Neutrophil (primary cell): ENCODE measurements at regions not wholly inside any gene's neighbourhood (a gene's known extent, or its start where the extent isn't known, plus 50 kb on each side); places are given as distances from the start of the nearest gene placed in this dataset.

Experiments used
- H3K27ac ChIP-seq: fragments of 200-600 bp; sonication (generic); 2 replicates; pipeline ENCODE4 v1.5.1; 2016; ENCODE audit warnings: mild to moderate bottlenecking, moderate library complexity
- H3K27me3 ChIP-seq: fragments of 200-600 bp; sonication (generic); 2 replicates; pipeline ENCODE4 v1.6.0; 2016; ENCODE audit warnings: mild to moderate bottlenecking
- H3K36me3 ChIP-seq: fragments of 200-600 bp; sonication (generic); 2 replicates; pipeline ENCODE4 v1.5.1; 2017
- H3K4me1 ChIP-seq, 2 experiments: fragments of 200-600 bp in 1 of 2; sonication (generic) in 1 of 2; 1 replicate in 1 of 2; 2 replicates in 1 of 2; pipeline versions ENCODE4 v1.5.1 to v1.6.1; 2013 to 2016; ENCODE audit warnings: low read depth in 1 of 2, low read length in 1 of 2, mild to moderate bottlenecking in 1 of 2, moderate library complexity in 1 of 2; ENCODE audit not compliant: control insufficient read depth in 1 of 2, insufficient read depth in 1 of 2
- H3K4me3 ChIP-seq, 2 experiments: fragments of 200-600 bp in 1 of 2; sonication (generic) in 1 of 2; 1 replicate in 1 of 2; 2 replicates in 1 of 2; pipeline ENCODE4 v1.5.1; 2013 to 2016; ENCODE audit warnings: low read depth in 1 of 2, low read length in 1 of 2, mild to moderate bottlenecking in 1 of 2, moderate library complexity in 1 of 2
- H3K9me3 ChIP-seq: fragments of 200-600 bp; sonication (generic); 2 replicates; pipeline ENCODE4 v1.5.1; 2016
- CTCF ChIP-seq: fragments of 200-600 bp; sonication (generic); IDR thresholded peaks from 2 replicates; pipeline ENCODE4 v1.5.1; 2016; ENCODE audit warnings: antibody characterized with exemption

- H3K4me3 ChIP-seq, result no peak overlapping the region
- H3K4me1 ChIP-seq, result no peaks in the 10 kb centered on the region
- TF ChIP-seq CTCF, result no peak
- no peak overlapping the region for H3K27ac ChIP-seq
- no peaks in the 10 kb centered on the region for H3K36me3 ChIP-seq
- H3K9me3 ChIP-seq, result no peaks in the 10 kb centered on the region
- H3K27me3 ChIP-seq, result peaks cover under 1% of the 10 kb centered on the region
Measured at GRCh38 chr18:47726550-47726949, 203.9 kb downstream of the SMAD2 start.

GRCh38 chr18:47725656-47726055, 204.8 kb downstream of the SMAD2 start:
- no peaks in the 10 kb centered on the region for H3K27me3 ChIP-seq
- H3K36me3 ChIP-seq, result no peaks in the 10 kb centered on the region
- no peaks in the 10 kb centered on the region for H3K9me3 ChIP-seq
- no peaks in the 10 kb centered on the region for H3K4me1 ChIP-seq
- H3K27ac ChIP-seq, result no peak overlapping the region
- no peak overlapping the region for H3K4me3 ChIP-seq
- no peak for TF ChIP-seq CTCF

GRCh38 chr18:47724186-47724975, 206.1 kb downstream of the SMAD2 start:
- H3K27ac ChIP-seq, result no peak overlapping the region
- no peaks in the 10 kb centered on the region for H3K27me3 ChIP-seq
- no peaks in the 10 kb centered on the region for H3K4me1 ChIP-seq
- H3K9me3 ChIP-seq, result no peaks in the 10 kb centered on the region
- no peak for TF ChIP-seq CTCF
- no peaks in the 10 kb centered on the region for H3K36me3 ChIP-seq
- no peak overlapping the region for H3K4me3 ChIP-seq

DNA sequence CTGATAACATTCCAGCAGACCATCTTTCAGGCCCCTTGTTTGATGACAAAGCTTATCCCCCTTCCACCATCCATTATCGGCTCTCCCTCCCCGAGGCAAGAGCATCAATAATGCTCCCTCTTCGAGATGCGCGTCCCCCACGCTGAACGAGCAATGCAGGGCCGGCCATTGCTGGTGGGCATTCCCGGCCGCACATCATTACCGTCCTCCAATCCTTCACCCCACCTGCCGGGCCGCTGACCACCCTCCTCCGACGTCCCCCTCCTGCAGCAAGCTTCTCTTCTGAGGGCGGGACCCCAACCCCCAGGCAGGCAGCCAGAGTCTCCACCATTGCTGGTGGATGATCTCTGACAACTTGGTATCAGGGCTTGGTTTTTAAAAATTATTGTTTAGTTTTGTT, 208.6 kb downstream of the SMAD2 start:
- no peaks in the 10 kb centered on the region for H3K4me1 ChIP-seq
- H3K36me3 ChIP-seq, result no peaks in the 10 kb centered on the region
- no peak for TF ChIP-seq CTCF
- no peak overlapping the region for H3K27ac ChIP-seq
- no peaks in the 10 kb centered on the region for H3K27me3 ChIP-seq
- H3K9me3 ChIP-seq, result no peaks in the 10 kb centered on the region
- H3K4me3 ChIP-seq, result no peak overlapping the region

- H3K36me3 ChIP-seq, result no peaks in the 10 kb centered on the region
- no peak overlapping the region for H3K4me3 ChIP-seq
- H3K9me3 ChIP-seq, result no peaks in the 10 kb centered on the region
- H3K27me3 ChIP-seq, result no peaks in the 10 kb centered on the region
- H3K27ac ChIP-seq, result no peak overlapping the region
- H3K4me1 ChIP-seq, result no peaks in the 10 kb centered on the region
- TF ChIP-seq CTCF, result no peak
Measured at GRCh38 chr18:47720741-47721140, 209.7 kb downstream of the SMAD2 start.
